ENCODE measurements at regions not wholly inside any gene's neighbourhood (a gene's known extent, or its start where the extent isn't known, plus 50 kb on each side); places are given as distances from the start of the nearest gene placed in this dataset.
"Not testable (repeated sequence)": the region's sequence is repeated elsewhere in the genome, so short reads cannot be mapped to it uniquely, and the experiment has no call there.

DNA sequence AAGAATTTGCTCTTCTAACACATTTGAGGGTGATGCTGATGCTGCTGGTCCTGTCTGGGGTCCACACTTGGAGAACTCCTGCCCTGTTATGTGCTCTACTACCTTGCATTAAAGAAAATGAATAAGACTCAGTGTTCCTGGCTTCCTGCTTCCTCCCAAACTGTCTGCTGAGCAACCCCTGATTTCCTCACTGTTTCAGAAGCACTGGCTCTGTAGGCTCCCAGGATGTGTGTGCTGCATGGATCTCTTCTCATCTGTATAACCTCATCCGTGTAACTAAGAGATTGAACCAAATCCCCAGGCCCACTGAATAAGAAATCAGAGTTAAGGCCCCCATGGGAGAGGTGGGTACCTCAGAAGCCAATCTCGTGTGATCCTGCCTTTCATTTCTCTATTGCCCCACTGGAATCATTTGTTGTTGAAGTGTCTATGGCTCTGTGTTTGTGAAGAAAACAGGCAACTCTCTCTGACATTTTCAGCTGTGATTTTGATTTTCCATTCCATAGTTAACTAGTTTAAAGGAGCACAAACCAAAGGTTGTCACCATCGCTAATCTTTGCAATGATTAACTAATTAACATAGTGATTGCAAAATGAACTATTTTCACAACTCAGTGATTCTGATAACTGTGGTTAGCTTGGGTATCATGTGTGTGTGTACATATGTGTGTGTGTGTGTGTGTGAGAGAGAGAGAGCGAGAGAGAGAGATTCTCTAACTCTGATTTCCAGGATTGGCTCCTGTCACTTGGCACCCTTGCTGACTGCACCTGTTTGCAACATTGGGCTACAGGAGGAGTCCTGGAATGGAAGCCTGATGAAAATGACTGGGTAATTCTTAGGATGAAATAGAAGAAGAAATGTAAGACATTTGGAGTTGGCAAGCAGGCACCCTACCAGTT is 196.2 kb downstream of the SLC38A4 start:
- peaks cover 4% of the 10 kb centered on the region for H3K9me3 Mint-ChIP-seq
- no peaks in the 10 kb centered on the region for H3K27me3 Mint-ChIP-seq
- DNase-seq = no peak
- no peak for TF ChIP-seq CTCF (IDR thresholded peaks at IDR 0.05)
- ChIA-PET POLR2A (no interaction called here), CTCF (no interaction called here)
- ATAC-seq (ENCODE audit: low read depth) = no peak
- no peak overlapping the region for H3K27ac Mint-ChIP-seq
- H3K4me3 Mint-ChIP-seq = no peak overlapping the region
- H3K4me1 Mint-ChIP-seq = no peaks in the 10 kb centered on the region
- intact Hi-C loops (cut with micrococcal nuclease) = no loop called here
- peaks cover 5% of the 10 kb centered on the region for H3K36me3 Mint-ChIP-seq (ENCODE audit: low read depth)

DNA sequence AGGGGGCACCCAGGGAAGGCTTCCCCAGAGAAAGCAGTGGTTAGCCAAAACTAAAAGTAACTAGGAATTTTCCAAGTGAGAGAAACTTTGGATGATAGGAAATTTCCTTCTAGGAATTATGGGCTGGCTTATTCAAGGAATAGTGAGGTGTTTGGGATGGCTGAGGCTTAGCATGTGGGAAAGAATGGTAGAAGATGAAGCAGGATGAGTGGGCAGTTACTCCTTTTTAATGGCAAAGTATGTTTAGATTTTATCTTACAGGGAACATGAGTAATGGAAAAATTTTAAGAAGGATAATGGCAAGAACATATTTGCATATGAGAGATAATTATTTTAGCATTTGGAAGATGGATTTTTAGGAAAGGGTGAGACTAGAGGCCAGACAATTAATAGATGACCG is 197.6 kb downstream of the SLC38A4 start:
- no peaks in the 10 kb centered on the region for H3K9me3 Mint-ChIP-seq
- intact Hi-C loops (cut with micrococcal nuclease) = no loop called here
- no peaks in the 10 kb centered on the region for H3K36me3 Mint-ChIP-seq (ENCODE audit: low read depth)
- H3K27ac Mint-ChIP-seq = no peak overlapping the region
- ATAC-seq (ENCODE audit: low read depth) = no peak
- CTCF ChIA-PET = no interaction called here
- H3K27me3 Mint-ChIP-seq = no peaks in the 10 kb centered on the region
- no peak for DNase-seq
- H3K4me1 Mint-ChIP-seq = no peaks in the 10 kb centered on the region
- POLR2A ChIA-PET = no interaction called here
- TF ChIP-seq CTCF (IDR thresholded peaks at IDR 0.05) = no peak
- H3K4me3 Mint-ChIP-seq = no peak overlapping the region

DNA sequence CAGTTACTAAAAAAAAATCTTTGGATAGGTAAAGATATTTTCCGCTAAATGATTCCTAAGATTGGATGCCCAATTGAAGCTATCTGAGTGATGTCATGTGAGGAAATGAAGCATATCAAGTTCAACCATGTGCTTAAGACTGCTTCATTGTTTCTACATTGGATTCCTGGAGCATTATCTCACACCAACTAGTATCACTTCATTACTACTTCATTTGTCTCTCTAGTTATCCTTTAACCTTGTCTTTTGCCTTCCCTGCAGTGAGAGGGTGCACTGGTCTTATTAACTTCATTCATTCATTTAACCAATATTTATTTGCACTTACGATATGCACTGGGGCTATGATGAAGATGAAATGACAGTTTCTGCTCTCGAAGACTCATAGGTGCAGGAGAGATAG is 198.1 kb downstream of the SLC38A4 start:
- H3K4me1 Mint-ChIP-seq = no peaks in the 10 kb centered on the region
- ChIA-PET CTCF (no interaction called here), POLR2A (no interaction called here)
- H3K27me3 Mint-ChIP-seq = no peaks in the 10 kb centered on the region
- ATAC-seq (ENCODE audit: low read depth) = no peak
- no peak overlapping the region for H3K27ac Mint-ChIP-seq
- TF ChIP-seq CTCF (IDR thresholded peaks at IDR 0.05) = no peak
- DNase-seq = no peak
- no peaks in the 10 kb centered on the region for H3K9me3 Mint-ChIP-seq
- H3K36me3 Mint-ChIP-seq (ENCODE audit: low read depth) = no peaks in the 10 kb centered on the region
- intact Hi-C loops (cut with micrococcal nuclease) = no loop called here
- H3K4me3 Mint-ChIP-seq = no peak overlapping the region

- POLR2A ChIA-PET; H3K9me3 Mint-ChIP-seq; H3K27ac Mint-ChIP-seq; H3K4me1 Mint-ChIP-seq; CTCF ChIA-PET; H3K27me3 Mint-ChIP-seq; H3K4me3 Mint-ChIP-seq; ATAC-seq (ENCODE audit: low read depth); intact Hi-C loops (cut with micrococcal nuclease); H3K36me3 Mint-ChIP-seq (ENCODE audit: low read depth); DNase-seq: not testable (repeated sequence)
Observed at GRCh38 chr12:46619474-46619873, 206.3 kb downstream of the SLC38A4 start.

DNA sequence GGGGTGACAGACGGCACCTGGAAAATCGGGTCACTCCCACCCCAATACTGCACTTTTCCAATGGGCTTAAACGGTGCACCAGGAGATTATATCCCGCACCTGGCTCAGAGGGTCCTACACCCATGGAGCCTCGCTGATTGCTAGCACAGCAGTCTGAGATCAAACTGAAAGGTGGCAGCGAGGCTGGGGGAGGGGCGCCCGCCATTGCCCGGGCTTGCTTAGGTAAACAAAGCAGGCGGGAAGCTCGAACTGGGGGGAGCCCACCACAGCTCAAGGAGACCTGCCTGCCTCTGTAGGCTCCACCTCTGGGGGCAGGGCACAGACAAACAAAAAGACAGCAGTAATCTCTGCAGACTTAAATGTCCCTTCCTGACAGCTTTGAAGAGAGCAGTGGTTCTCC is 208.1 kb downstream of the SLC38A4 start:
- DNase-seq; H3K4me1 Mint-ChIP-seq; POLR2A ChIA-PET; H3K27me3 Mint-ChIP-seq; CTCF ChIA-PET; intact Hi-C loops (cut with micrococcal nuclease); ATAC-seq (ENCODE audit: low read depth); H3K4me3 Mint-ChIP-seq; H3K36me3 Mint-ChIP-seq (ENCODE audit: low read depth); H3K27ac Mint-ChIP-seq; H3K9me3 Mint-ChIP-seq: not testable (repeated sequence)

DNA sequence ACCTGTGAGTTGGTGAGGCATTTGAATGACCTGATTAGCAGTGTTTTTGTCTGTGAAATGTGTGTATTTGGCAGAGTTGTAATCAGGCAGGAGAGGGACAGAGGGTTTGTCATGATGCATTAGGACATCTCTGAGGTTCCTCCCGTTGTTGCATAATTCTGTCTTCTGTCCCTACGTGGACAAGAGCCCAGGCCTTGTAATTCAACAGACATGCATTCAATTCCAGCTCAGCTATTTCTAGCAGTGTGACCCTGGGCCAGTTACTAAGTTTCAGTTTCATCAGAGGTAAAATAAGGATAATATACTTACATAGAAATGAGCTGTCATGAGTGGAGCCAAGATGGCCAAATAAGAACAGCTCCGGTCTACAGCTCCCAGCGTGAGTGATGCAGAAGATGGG is 208.6 kb downstream of the SLC38A4 start:
- ChIA-PET POLR2A (no interaction called here), CTCF (no interaction called here)
- no peak overlapping the region for H3K4me3 Mint-ChIP-seq
- peaks cover 9% of the 10 kb centered on the region for H3K9me3 Mint-ChIP-seq
- H3K27me3 Mint-ChIP-seq = no peaks in the 10 kb centered on the region
- no peak overlapping the region for H3K27ac Mint-ChIP-seq
- no peaks in the 10 kb centered on the region for H3K4me1 Mint-ChIP-seq
- ATAC-seq (ENCODE audit: low read depth) = no peak
- DNase-seq = no peak
- H3K36me3 Mint-ChIP-seq (ENCODE audit: low read depth) = peaks cover 4% of the 10 kb centered on the region
- intact Hi-C loops (cut with micrococcal nuclease) = no loop called here
- TF ChIP-seq CTCF (IDR thresholded peaks at IDR 0.05) = no peak
